A549 (cell line): ENCODE measurements at regions not wholly inside any gene's neighbourhood (a gene's known extent, or its start where the extent isn't known, plus 50 kb on each side); places are given as distances from the start of the nearest gene placed in this dataset.

Experiments
- ATAC-seq, 2 experiments: fragments of 200-7000 bp in 1 of 2; fragments of >200 bp in 1 of 2; cut with Nextera tagmentation in 1 of 2; cut with Tn5 transposase in 1 of 2; 3 replicates each; pipeline versions ENCODE4 v1.8.0 to v1.9.1; 2018 to 2020; ENCODE audit warnings: mild to moderate bottlenecking in 1 of 2, moderate library complexity in 1 of 2
- CTCF ChIA-PET: fragments of 300-600 bp; sonication (Branson Sonifier 250); formaldehyde crosslinking; extraction: SDS; loops from one replicate; lab custom pipeline; 2021; ENCODE audit warnings: antibody characterized with exemption, inconsistent platforms; lab: Yijun Ruan, JAX
- POLR2A ChIA-PET: fragments of 350-600 bp; formaldehyde crosslinking; extraction: SDS; loops from one replicate; lab custom pipeline; 2021; ENCODE audit warnings: antibody characterized with exemption, inconsistent platforms; lab: Yijun Ruan, JAX
- DNase-seq, 2 experiments: peaks; one replicate each; pipeline versions ENCODE4 v3.0.0 to v3.0.0-alpha.2; 2011 to 2016; ENCODE audit warnings: low read depth in 1 of 2, low spot score in 1 of 2
- FAIRE-seq: peaks from 2 replicates; lab custom pipeline; 2011; peaks lifted over from hg19 to GRCh38; lab: Jason Lieb, UNC
- H3K27ac ChIP-seq, 2 experiments: fragments of >200 bp; sonication (Bioruptor Twin); formaldehyde crosslinking; 3 replicates each; pipeline ENCODE4 v1.5.1; 2016 to 2017
- H3K4me1 ChIP-seq: fragments of >200 bp; sonication (Bioruptor Twin); formaldehyde crosslinking; 3 replicates; pipeline ENCODE4 v1.6.1; 2016
- H3K4me2 ChIP-seq: fragments of >200 bp; sonication (Bioruptor Twin); formaldehyde crosslinking; 3 replicates; pipeline ENCODE4 v1.6.1; 2016
- H3K4me3 ChIP-seq: fragments of >200 bp; sonication (Bioruptor Twin); formaldehyde crosslinking; 3 replicates; pipeline ENCODE4 v1.5.1; 2016
- H3K9me3 ChIP-seq: fragments of >200 bp; sonication (Bioruptor Twin); formaldehyde crosslinking; 3 replicates; pipeline ENCODE4 v1.6.1; 2016
- BHLHE40 ChIP-seq: IDR thresholded peaks from 2 replicates; pipeline ENCODE4 v1.6.1; 2012; ENCODE audit warnings: low read depth, low read length, inconsistent platforms
- EP300 ChIP-seq, 2 experiments: fragments of >200 bp; sonication (Bioruptor Twin); formaldehyde crosslinking; IDR thresholded peaks; 2 replicates in 1 of 2; 3 replicates in 1 of 2; pipeline ENCODE4 v1.6.1; 2016 to 2017
- ESRRA ChIP-seq: fragments of 150-350 bp; IDR thresholded peaks from 2 replicates; pipeline ENCODE4 v1.6.1; 2014; ENCODE audit warnings: mild to moderate bottlenecking, low read length, borderline replicate concordance
- FOSL2 ChIP-seq, 2 experiments: fragments of 450-650 bp in 1 of 2; fragments of >200 bp in 1 of 2; sonication (Bioruptor Twin) in 1 of 2; formaldehyde crosslinking; IDR thresholded peaks; 2 replicates each; pipeline versions ENCODE4 v1.5.0 to v1.6.1; 2016 to 2020; ENCODE audit warnings: mild to moderate bottlenecking in 1 of 2, moderate library complexity in 1 of 2
- GATA3 ChIP-seq: IDR thresholded peaks from 2 replicates; pipeline ENCODE4 v1.6.1; 2012; ENCODE audit warnings: borderline replicate concordance
- HEYL ChIP-seq: fragments of 250-450 bp; sonication (Bioruptor Pico); IDR thresholded peaks from 2 replicates; pipeline ENCODE4 v1.8.0; 2021; ENCODE audit warnings: mild to moderate bottlenecking, moderate library complexity
- HOXB5 ChIP-seq: fragments of 250-450 bp; sonication (Bioruptor Pico); IDR thresholded peaks from 2 replicates; pipeline ENCODE4 v1.5.0; 2020; ENCODE audit warnings: mild to moderate bottlenecking, moderate library complexity
- JUNB ChIP-seq: fragments of >200 bp; sonication (Bioruptor Twin); formaldehyde crosslinking; IDR thresholded peaks from 2 replicates; pipeline ENCODE4 v1.6.1; 2016
- KDM5A ChIP-seq: fragments of 200-600 bp; sonication (generic); IDR thresholded peaks from 2 replicates; pipeline ENCODE4 v1.6.1; 2016; ENCODE audit warnings: antibody characterized with exemption, mild to moderate bottlenecking
- MYC ChIP-seq: IDR thresholded peaks from 2 replicates; pipeline ENCODE4 v1.6.1; 2012; ENCODE audit warnings: mild to moderate bottlenecking, inconsistent platforms, low read length, improper control_type of control experiment, borderline replicate concordance
- NFE2L2 ChIP-seq: fragments of 150-350 bp; conservative IDR thresholded peaks from 2 replicates; pipeline ENCODE4 v1.6.1; 2014; ENCODE audit warnings: low read length
- NR3C1 ChIP-seq: fragments of >200 bp; sonication (Bioruptor Twin); formaldehyde crosslinking; IDR thresholded peaks from 3 replicates; pipeline ENCODE4 v1.6.1; 2017
- PHF8 ChIP-seq: fragments of 200-600 bp; sonication (generic); IDR thresholded peaks from 2 replicates; pipeline ENCODE4 v1.6.1; 2016; ENCODE audit warnings: low read depth, mild to moderate bottlenecking, antibody characterized with exemption, moderate library complexity, borderline replicate concordance
- POLR2AphosphoS2 ChIP-seq: conservative IDR thresholded peaks from 2 replicates; pipeline ENCODE4 v1.6.1; 2012; ENCODE audit warnings: low read length, improper control_type of control experiment, inconsistent platforms
- RAD21 ChIP-seq, 2 experiments: fragments of >200 bp in 1 of 2; sonication (Bioruptor Twin) in 1 of 2; formaldehyde crosslinking in 1 of 2; IDR thresholded peaks in 1 of 2; conservative IDR thresholded peaks in 1 of 2; 2 replicates in 1 of 2; 3 replicates in 1 of 2; pipeline ENCODE4 v1.6.1; 2012 to 2018; ENCODE audit warnings: inconsistent platforms in 1 of 2
- RARB ChIP-seq: fragments of 250-450 bp; sonication (Bioruptor Pico); IDR thresholded peaks from 2 replicates; pipeline ENCODE4 v1.8.0; 2021; ENCODE audit warnings: mild to moderate bottlenecking, moderate library complexity
- RCOR1 ChIP-seq: fragments of 150-350 bp; IDR thresholded peaks from 2 replicates; pipeline ENCODE4 v1.6.1; 2014; ENCODE audit warnings: antibody characterized with exemption, low read length, low read depth
- RFX5 ChIP-seq: fragments of 450-650 bp; IDR thresholded peaks from 2 replicates; pipeline ENCODE4 v1.7.1; 2014; ENCODE audit warnings: antibody characterized with exemption, mild to moderate bottlenecking, moderate library complexity
- RNF2 ChIP-seq: fragments of 200-600 bp; sonication (generic); IDR thresholded peaks from 2 replicates; pipeline ENCODE4 v1.6.1; 2016; ENCODE audit warnings: low read depth, mild to moderate bottlenecking, antibody characterized with exemption, moderate library complexity, borderline replicate concordance
- SREBF2 ChIP-seq: fragments of 450-650 bp; IDR thresholded peaks from 2 replicates; pipeline ENCODE4 v1.6.1; 2014; ENCODE audit warnings: mild to moderate bottlenecking, moderate library complexity
- TFCP2L1 ChIP-seq: fragments of 250-450 bp; sonication (Bioruptor Pico); IDR thresholded peaks from 2 replicates; pipeline ENCODE4 v1.5.0; 2021; ENCODE audit warnings: mild to moderate bottlenecking
- ZC3H11A ChIP-seq: fragments of 450-650 bp; IDR thresholded peaks from 2 replicates; pipeline ENCODE4 v1.6.1; 2014; ENCODE audit warnings: antibody characterized with exemption, mild to moderate bottlenecking
- ZFP36 ChIP-seq: fragments of 450-650 bp; IDR thresholded peaks from 2 replicates; pipeline ENCODE4 v1.6.1; 2014; ENCODE audit warnings: borderline replicate concordance; ENCODE audit not compliant: partially characterized antibody
- WGBS: methylation state at CpG from one replicate; pipeline ENCODE4 v1.1.6; 2017; ENCODE audit errors: missing lambda C conversion rate; 5-methylcytosine and 5-hydroxymethylcytosine counted together
- TF ChIP-seq, protein P1 (sequence below): IDR thresholded peaks from 2 replicates; pipeline ENCODE4 v1.6.1; 2012
- TF ChIP-seq, protein P2 (sequence below): fragments of 150-350 bp; IDR thresholded peaks from 2 replicates; pipeline ENCODE4 v1.6.1; 2014; ENCODE audit warnings: low read depth, mild to moderate bottlenecking, low read length
- TF ChIP-seq, protein P3 (sequence below): fragments of 250-450 bp; sonication (Bioruptor Pico); IDR thresholded peaks from 2 replicates; pipeline ENCODE4 v1.5.0; 2021; ENCODE audit warnings: mild to moderate bottlenecking, moderate library complexity, borderline replicate concordance
- TF ChIP-seq, protein P4 (sequence below): fragments of >200 bp; sonication (Bioruptor Twin); formaldehyde crosslinking; IDR thresholded peaks from 3 replicates; pipeline ENCODE4 v1.5.1; 2016

DNA sequence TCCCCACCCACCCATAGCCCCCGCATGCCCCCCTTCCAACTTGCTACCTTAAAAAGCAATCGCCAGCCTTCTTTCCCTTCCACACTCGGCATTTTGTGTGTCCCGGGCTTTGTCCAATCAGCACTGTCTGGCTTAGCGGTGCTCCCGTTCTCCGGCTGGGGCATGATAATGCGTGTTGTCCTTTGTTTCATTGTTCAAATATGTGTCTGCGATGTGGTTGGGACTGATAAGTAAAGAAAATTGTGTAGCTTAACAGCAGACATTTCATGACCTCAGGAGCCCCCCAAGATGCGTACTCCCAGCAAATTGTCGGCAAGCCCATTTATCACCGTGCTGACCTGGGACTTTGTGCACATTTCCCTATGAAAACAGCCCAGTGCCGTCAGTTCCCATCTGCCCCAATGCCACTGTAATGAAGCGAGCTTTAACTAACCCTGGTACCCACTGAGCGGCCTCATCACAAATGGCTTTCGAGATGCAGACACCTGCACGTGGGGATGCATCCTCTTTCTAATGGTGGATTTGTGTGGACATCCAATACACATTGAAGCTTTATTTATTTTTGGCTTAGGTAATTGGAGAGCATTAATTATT, 167.0 kb upstream of the E2F8 start:
- peaks cover 6% of the 10 kb centered on the region; the same call in 1 of the 3 replicates for H3K4me1 ChIP-seq
- ChIA-PET POLR2A (no interaction called here), CTCF (no interaction called here)
- TF ChIP-seq RAD21 (conservative IDR thresholded peaks at IDR 0.05 in 1 of 2, IDR thresholded peaks at IDR 0.05 in 1 of 2) (no peak), HOXB5 (CRISPR knock-in tag) (no peak), NFE2L2 (no peak)
- TF ChIP-seq, protein P1, sequence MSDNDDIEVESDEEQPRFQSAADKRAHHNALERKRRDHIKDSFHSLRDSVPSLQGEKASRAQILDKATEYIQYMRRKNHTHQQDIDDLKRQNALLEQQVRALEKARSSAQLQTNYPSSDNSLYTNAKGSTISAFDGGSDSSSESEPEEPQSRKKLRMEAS: no peak
- FAIRE-seq: no peak
- H3K9me3 ChIP-seq: no peaks in the 10 kb centered on the region
- H3K27ac ChIP-seq: no peak overlapping the region
- DNase-seq: no peak
- 87% methylated on average over 17 of the region's 17 CpGs for WGBS
- H3K4me2 ChIP-seq: no peak overlapping the region
- no peak overlapping the region for H3K4me3 ChIP-seq
- no peak for ATAC-seq

DNA sequence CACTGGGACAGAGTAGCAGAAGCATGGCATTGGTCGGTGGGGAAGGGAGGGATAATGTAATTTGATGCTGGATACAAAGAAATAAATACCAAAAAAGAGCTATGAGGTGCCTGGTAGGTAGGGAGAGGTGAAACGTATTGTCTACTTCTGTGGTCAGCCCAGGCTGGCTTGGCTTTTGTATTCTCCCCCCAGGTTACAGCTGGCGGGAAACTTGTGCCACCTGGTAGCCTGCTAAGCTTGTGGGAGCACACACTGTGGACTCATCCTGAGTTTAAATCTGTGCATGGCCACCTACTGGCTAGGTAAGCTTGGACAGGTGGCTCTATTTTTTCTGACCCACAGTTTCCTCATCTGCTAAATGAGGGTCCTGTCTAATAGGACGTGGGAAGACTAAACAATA, 165.2 kb upstream of the E2F8 start:
- WGBS: 42% methylated on average over 4 of the region's 4 CpGs
- Histone ChIP-seq H3K9me3 (no peaks in the 10 kb centered on the region), H3K27ac (no peak overlapping the region), H3K4me1 (no peaks in the 10 kb centered on the region), H3K4me3 (no peak overlapping the region)
- no peak for DNase-seq
- CTCF ChIA-PET: interaction anchor here (1.4 kb wide), 1 partner anchor 8 kb away, joined by 5 read pairs; no protein-coding TSS in a partner anchor
- ATAC-seq: no peak
- POLR2A ChIA-PET: no interaction called here
- TF ChIP-seq JUNB: no peak
- TF ChIP-seq PHF8: no peak
- TF ChIP-seq RARB (CRISPR knock-in tag): no peak
- TF ChIP-seq, protein P2, sequence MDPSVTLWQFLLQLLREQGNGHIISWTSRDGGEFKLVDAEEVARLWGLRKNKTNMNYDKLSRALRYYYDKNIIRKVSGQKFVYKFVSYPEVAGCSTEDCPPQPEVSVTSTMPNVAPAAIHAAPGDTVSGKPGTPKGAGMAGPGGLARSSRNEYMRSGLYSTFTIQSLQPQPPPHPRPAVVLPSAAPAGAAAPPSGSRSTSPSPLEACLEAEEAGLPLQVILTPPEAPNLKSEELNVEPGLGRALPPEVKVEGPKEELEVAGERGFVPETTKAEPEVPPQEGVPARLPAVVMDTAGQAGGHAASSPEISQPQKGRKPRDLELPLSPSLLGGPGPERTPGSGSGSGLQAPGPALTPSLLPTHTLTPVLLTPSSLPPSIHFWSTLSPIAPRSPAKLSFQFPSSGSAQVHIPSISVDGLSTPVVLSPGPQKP: no peak
- no peak for TF ChIP-seq BHLHE40
- no peak for TF ChIP-seq ZFP36
- no peak for TF ChIP-seq ESRRA
- TF ChIP-seq, all 56 proteins: peak for 0
- no peak overlapping the region for H3K4me2 ChIP-seq
- FAIRE-seq: no peak

DNA sequence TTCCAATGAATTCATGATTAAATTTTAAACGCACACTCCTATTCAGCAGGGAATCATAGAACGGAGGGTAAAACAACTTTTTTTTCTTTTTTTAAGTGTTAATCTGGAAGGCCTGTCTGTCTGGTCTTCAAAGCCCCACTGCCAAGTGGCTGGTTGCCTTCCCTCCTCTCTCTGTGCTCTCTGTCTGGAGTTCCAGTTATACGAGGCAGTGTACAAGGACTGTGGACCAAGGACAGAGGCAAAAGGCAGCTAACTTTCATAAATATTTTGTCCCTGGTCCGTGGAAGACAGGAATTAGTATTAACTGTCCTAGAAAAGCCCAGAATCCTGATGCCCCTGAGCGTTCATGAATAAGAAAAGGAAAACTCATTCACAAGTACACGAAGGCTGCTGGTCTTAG, 164.0 kb upstream of the E2F8 start:
- Histone ChIP-seq H3K9me3 (no peaks in the 10 kb centered on the region), H3K27ac (no peak overlapping the region), H3K4me3 (no peak overlapping the region), H3K4me2 (no peak overlapping the region), H3K4me1 (no peaks in the 10 kb centered on the region)
- DNase-seq (no peak), FAIRE-seq (no peak), ATAC-seq (no peak)
- CTCF ChIA-PET: no interaction called here
- WGBS: 46% methylated on average over 6 of the region's 6 CpGs
- POLR2A ChIA-PET: no interaction called here
- TF ChIP-seq RCOR1 (no peak), POLR2AphosphoS2 (no peak), NR3C1 (no peak), SREBF2 (no peak), KDM5A (no peak), GATA3 (no peak), BHLHE40 (no peak), RFX5 (no peak), HEYL (CRISPR knock-in tag) (no peak), EP300 (IDR thresholded peaks at IDR 0.05) (no peak), MYC (no peak), ZC3H11A (no peak), TFCP2L1 (CRISPR knock-in tag) (no peak), ESRRA (no peak), FOSL2 (IDR thresholded peaks at IDR 0.05) (no peak), FOSL2 (CRISPR knock-in tag; IDR thresholded peaks at IDR 0.05) (no peak), RNF2 (no peak)
- TF ChIP-seq, protein P3, sequence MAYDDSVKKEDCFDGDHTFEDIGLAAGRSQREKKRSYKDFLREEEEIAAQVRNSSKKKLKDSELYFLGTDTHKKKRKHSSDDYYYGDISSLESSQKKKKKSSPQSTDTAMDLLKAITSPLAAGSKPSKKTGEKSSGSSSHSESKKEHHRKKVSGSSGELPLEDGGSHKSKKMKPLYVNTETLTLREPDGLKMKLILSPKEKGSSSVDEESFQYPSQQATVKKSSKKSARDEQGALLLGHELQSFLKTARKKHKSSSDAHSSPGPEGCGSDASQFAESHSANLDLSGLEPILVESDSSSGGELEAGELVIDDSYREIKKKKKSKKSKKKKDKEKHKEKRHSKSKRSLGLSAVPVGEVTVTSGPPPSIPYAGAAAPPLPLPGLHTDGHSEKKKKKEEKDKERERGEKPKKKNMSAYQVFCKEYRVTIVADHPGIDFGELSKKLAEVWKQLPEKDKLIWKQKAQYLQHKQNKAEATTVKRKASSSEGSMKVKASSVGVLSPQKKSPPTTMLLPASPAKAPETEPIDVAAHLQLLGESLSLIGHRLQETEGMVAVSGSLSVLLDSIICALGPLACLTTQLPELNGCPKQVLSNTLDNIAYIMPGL (CRISPR knock-in tag): no peak
- TF ChIP-seq, protein P4, sequence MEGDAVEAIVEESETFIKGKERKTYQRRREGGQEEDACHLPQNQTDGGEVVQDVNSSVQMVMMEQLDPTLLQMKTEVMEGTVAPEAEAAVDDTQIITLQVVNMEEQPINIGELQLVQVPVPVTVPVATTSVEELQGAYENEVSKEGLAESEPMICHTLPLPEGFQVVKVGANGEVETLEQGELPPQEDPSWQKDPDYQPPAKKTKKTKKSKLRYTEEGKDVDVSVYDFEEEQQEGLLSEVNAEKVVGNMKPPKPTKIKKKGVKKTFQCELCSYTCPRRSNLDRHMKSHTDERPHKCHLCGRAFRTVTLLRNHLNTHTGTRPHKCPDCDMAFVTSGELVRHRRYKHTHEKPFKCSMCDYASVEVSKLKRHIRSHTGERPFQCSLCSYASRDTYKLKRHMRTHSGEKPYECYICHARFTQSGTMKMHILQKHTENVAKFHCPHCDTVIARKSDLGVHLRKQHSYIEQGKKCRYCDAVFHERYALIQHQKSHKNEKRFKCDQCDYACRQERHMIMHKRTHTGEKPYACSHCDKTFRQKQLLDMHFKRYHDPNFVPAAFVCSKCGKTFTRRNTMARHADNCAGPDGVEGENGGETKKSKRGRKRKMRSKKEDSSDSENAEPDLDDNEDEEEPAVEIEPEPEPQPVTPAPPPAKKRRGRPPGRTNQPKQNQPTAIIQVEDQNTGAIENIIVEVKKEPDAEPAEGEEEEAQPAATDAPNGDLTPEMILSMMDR: no peak
